ENCODE measurements at regions not wholly inside any gene's neighbourhood (a gene's known extent, or its start where the extent isn't known, plus 50 kb on each side); places are given as distances from the start of the nearest gene placed in this dataset.

GRCh38 chr4:8722556-8722955, 130.0 kb downstream of the CPZ start:
- 51% methylated on average over 9 of the region's 9 CpGs for WGBS (ENCODE audit: insufficient coverage, insufficient replicate concordance, low lambda C conversion rate, missing lambda C conversion rate)
- Histone ChIP-seq H4K20me1 (ENCODE audit: control insufficient read depth, insufficient read depth) (no peaks in the 10 kb centered on the region), H3K9ac (ENCODE audit: control insufficient read depth, insufficient read depth, low read length) (no peak overlapping the region), H3K36me3 (ENCODE audit: control insufficient read depth in 2 of 2, insufficient read depth in 2 of 2, low read length in 1 of 2) (no peaks in the 10 kb centered on the region), H2AFZ (ENCODE audit: control insufficient read depth, low read depth, low read length) (no peak overlapping the region), H3K79me2 (ENCODE audit: control insufficient read depth, insufficient read depth, low read length) (no peaks in the 10 kb centered on the region), H3K4me3 (no peak overlapping the region), H3K4me1 (ENCODE audit: control insufficient read depth, insufficient read depth, low read length) (no peaks in the 10 kb centered on the region), H3K4me2 (ENCODE audit: control insufficient read depth, insufficient read depth) (no peak overlapping the region), H3K27me3 (replicated peaks in 1 of 2; ENCODE audit: control insufficient read depth in 2 of 2, insufficient read depth in 2 of 2, low read length in 1 of 2) (no peaks in the 10 kb centered on the region), H3K27ac (ENCODE audit: control insufficient read depth, insufficient read depth) (no peak overlapping the region), H3K9me3 (replicated peaks; ENCODE audit: control insufficient read depth, insufficient read depth, low read length) (no peaks in the 10 kb centered on the region; the same call in 2 of the 3 replicates)
- ChIA-PET SMC1A (ENCODE audit: uncharacterized antibody, unreplicated experiment) (no interaction called here), CTCF (no interaction called here), RAD21 (ENCODE audit: unreplicated experiment) (no interaction called here), POLR2A (no interaction called here)
- ATAC-seq (no peak), DNase-seq (ENCODE audit: low read depth, low spot score) (no peak), FAIRE-seq (no peak)
- no TSS peak for BruUV-seq (replicated peaks)
- intact Hi-C loops (cut with micrococcal nuclease; ENCODE audit: unreplicated experiment) (no loop called here), in situ Hi-C loops (cut with MboI) (no loop called here)
- TF ChIP-seq CHD4 (IDR thresholded peaks at IDR 0.05) = no peak
- no peak for TF ChIP-seq ZNF24 (IDR thresholded peaks at IDR 0.05)
- no peak for TF ChIP-seq CTCF (IDR thresholded peaks at IDR 0.05 in 2 of 3, conservative IDR thresholded peaks at IDR 0.05 in 1 of 3; ENCODE audit: control insufficient read depth in 2 of 3, extremely low read depth in 1 of 3, insufficient read depth in 1 of 3, low read depth in 3 of 3, low read length in 3 of 3)
- TF ChIP-seq TBL1XR1 (IDR thresholded peaks at IDR 0.05; ENCODE audit: low read depth, low read length) = no peak
- no peak for TF ChIP-seq ZNF622 (IDR thresholded peaks at IDR 0.05)
- TF ChIP-seq KAT2A (conservative IDR thresholded peaks at IDR 0.05; ENCODE audit: control insufficient read depth, low read depth, low read length) = no peak
- TF ChIP-seq EED (IDR thresholded peaks at IDR 0.05; ENCODE audit: low read depth) = no peak
- TF ChIP-seq TCF7 (IDR thresholded peaks at IDR 0.05; ENCODE audit: borderline replicate concordance) = no peak
- TF ChIP-seq MLLT1 (IDR thresholded peaks at IDR 0.05) = no peak
- no peak for TF ChIP-seq SKIL (IDR thresholded peaks at IDR 0.05; ENCODE audit: low read depth, poor library complexity, severe bottlenecking)
- no peak for TF ChIP-seq KDM1A (IDR thresholded peaks at IDR 0.05; ENCODE audit: borderline replicate concordance)
- no peak for TF ChIP-seq USF1 (IDR thresholded peaks at IDR 0.05; ENCODE audit: borderline replicate concordance, extremely low read length, insufficient read depth, low read depth, low read length)
- TF ChIP-seq ATF7 (IDR thresholded peaks at IDR 0.05; ENCODE audit: low read depth) = no peak
- no peak for TF ChIP-seq KLF5 (IDR thresholded peaks at IDR 0.05; ENCODE audit: partially characterized antibody)
- TF ChIP-seq SMARCA5 (IDR thresholded peaks at IDR 0.05) = no peak
- no peak for TF ChIP-seq PBX3 (IDR thresholded peaks at IDR 0.05; ENCODE audit: insufficient replicate concordance, low read depth, low read length)
- no peak for TF ChIP-seq BCL11A (IDR thresholded peaks at IDR 0.05; ENCODE audit: low read depth, low read length)
